ENCODE measurements at regions not wholly inside any gene's neighbourhood (a gene's known extent, or its start where the extent isn't known, plus 50 kb on each side); places are given as distances from the start of the nearest gene placed in this dataset.
"Not testable (repeated sequence)": the region's sequence is repeated elsewhere in the genome, so short reads cannot be mapped to it uniquely, and the experiment has no call there.

DNA sequence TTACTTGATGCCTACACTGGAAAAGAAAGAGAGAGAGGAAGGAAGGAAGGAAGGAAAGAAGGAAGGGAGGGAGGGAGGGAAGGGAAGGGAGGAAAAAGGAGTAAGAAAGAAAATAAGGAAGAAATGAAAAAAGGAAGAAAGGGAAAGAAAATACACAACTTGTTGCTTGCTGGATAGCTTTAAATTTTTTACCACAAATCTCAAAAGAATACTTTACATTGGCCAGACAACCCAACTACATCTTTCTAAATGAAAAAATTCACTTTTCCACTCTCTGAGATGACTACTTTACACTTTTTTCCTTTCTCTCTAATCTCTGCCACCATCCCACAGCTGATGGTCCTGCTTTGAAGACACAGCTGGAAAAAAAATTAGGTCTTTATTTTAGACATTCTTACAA lies 228.9 kb upstream of the FAM78B start:
- no peak for DNase-seq

DNA sequence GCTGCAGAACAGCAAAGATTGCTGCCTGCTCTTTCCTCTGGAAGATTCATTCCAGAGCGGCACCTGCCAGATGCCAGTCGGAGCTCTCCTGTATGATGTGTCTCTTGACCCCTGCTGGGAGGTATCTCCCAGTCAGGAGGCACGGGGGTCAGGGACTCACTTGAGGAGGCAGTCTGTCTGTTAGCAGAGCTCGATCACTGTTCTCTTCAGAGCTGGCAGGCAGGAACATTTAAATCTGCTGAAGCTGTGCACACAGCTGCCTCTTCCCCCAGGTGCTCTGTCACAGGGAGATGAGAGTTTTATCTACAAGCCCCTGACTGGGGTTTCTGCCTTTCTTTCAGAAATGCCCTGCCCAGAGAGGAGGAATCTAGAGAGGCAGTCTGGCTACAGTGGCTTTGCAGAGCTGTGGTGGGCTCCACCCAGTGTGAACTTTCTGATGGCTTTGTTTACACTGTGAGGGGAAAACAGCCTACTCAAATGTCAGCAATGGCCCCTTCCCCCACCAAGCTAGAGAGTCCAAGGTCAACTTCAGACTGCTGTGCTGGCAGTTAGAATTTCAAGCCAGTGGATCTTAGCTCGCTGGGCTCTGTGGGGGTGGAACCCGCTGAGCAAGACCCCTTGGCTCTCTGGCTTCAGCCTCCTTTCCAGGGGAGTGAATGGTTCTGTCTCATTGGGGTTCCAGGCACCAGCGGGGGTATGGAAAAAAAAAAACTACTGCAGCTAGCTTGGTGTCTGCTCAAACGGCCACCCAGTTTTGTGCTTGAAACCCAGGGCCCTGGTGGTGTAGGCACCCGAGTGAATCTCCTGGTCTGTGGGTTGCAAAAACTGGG lies 242.7 kb upstream of the FAM78B start:
- DNase-seq: peak; percentile 51

DNA sequence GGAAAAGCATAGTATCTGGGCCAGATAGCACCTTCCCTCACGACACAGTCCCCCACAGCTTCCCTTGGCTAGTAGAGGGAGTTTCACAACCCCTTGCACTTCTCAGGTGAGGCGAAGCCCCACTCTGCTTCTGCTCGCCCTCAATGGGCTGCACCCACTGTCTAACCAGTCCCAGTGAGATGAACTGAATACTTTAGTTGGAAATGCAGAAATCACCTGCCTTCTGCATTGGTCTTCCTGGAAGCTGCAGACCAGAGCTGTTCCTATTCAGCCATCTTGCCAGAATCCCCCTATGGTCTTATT lies 243.2 kb upstream of the FAM78B start:
- no peak for DNase-seq

DNA sequence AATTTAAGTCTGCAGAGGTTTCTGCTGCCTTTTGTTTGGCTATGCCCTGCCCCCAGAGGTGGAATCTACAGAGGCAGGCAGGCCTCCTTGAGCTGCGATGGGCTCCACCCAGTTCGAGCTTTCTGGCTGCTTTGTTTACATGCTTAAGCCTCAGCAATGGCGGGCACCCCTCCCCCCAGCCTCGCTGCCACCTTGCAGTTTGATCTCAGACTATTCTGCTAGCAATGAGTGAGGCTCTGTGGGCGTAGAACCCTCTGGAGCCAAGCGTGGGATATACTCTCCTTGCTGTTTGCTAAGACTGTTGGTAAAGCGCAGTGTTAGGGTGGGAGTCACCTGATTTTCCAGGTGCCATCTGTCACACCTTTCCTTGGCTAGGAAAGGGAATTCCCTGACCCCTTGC lies 250.0 kb upstream of the FAM78B start:
- not testable (repeated sequence) for DNase-seq

- DNase-seq: no peak
Observed at GRCh38 chr1:166418344-166418933, 251.6 kb upstream of the FAM78B start.

DNA sequence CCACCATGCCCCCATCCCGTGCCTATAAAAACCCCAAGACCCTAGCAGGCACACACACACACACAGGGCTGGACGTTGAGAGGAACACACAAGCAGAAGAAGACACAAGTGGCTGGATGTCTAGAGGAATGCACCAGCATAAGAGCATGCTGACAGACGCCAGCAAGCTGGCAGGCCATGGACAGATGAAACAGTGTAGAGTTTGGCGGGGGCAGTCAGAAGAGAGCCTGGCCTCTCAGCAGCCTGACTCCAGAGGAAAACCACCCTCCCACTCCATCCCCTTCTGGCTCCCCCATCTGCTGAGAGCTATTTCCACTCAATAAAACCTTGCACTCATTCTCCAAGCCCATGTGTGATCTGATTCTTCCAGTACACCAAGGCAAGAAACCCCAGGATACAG lies 255.8 kb upstream of the FAM78B start:
- not testable (repeated sequence) for DNase-seq

DNA sequence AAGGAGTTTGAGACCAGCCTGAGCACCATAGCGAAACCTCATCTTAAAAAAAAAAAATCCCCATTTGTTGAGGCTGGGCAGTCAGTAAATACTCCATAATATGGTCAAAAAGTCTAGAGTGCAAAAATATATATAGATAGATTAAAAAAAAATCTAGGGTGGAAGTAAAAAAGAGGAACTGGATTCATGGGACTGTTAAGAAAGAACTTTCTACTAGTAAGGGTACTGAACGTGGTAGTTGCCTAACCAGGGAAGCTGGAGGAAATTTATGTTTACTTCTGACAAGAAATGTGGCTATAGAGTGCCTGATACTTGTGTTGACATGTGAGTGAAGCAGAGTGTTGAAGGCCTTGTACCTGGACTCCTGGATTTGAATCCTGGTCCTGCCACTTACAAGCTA lies 265.9 kb upstream of the FAM78B start:
- DNase-seq: no peak

DNA sequence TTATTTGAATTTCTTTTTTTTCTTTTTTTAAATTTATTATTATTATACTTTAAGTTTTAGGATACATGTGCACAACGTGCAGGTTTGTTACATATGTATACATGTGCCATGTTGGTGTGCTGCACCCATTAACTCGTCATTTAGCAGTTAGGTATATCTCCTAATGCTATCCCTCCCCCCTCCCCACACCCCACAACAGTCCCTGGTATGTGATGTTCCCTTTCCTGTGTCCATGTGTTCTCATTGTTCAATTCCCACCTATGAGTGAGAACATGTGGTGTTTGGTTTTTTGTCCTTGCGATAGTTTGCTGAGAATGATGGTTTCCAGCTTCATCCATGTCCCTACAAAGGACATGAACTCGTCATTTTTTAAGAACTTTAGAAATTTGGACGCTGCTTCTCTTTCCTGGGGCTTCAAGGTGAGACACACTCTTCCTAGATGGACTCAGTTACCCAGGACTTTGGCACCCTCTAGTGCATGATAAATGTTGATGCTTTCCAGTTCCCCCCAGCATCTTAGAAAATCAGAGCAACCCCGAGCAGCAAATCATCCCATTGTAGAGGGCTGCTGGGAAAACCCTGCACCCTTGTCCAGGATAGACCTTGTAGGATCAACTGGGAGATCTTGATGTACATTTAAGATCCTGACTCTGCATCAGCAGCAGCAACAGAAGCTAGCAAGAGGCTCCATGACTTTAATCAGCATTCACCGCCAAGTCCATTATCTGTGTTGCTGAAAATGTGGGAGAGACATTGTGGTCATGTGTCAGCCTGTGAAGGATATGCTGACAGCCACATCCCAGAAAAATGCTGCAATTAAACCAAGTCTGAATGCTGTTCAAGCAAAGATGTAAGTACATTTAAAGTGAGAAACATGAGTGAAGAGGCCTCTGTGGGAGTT lies 266.9 kb upstream of the FAM78B start:
- DNase-seq: peak; percentile 5

- DNase-seq: no peak
Observed at GRCh38 chr1:166457700-166458099, 290.9 kb upstream of the FAM78B start.

GRCh38 chr1:166464333-166464732 lies 297.5 kb upstream of the FAM78B start:
- no peak for DNase-seq

DNA sequence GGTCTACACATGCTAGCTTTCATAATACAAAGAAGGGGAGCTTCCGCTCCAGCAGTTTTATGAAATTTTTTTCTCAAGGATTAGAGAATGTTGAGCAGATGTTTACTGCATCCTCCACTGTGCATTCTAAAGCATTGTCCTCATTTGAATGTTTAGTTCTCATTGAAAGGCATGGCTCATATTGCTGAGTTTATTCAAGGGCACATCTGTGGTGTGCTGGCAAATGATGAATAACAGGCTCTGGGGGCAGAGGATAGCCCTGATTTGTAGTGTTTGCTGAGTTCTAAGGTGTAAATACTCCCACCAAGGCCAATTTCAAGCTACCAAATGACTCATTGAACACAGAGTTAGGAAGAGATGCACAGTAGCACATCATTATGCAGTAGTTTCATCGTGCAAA lies 303.2 kb upstream of the FAM78B start:
- DNase-seq: no peak

GRCh38 chr1:166470441-166470840 lies 303.6 kb upstream of the FAM78B start:
- DNase-seq: no peak

- DNase-seq: no peak
Observed at GRCh38 chr1:166471359-166471758, 304.6 kb upstream of the FAM78B start.

DNA sequence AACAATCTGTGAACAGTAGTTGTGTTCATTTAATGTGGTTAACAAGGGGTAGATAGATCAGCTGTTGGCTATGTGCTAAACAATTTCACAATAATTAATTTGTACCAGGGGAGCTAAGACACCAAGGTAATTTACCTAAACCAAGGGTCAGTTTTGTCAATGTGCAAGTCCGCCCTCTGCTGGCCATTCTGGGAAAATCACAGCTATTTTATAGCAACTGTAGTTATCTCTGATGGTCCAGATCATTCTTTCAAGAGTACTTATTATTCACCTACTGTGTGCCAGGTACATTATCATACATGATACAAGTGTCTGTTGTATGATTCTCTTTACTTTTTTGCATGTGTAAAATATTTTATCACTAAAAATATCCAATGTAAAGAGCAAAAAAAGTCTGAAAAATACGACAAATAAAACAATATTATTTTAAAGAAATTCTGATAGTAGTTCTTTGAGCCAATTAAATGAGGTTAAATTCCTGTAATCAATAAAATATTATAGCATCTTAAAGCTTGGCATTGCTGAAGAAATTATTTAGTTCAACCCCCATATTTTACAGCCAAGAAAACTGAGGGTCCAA lies 312.3 kb upstream of the FAM78B start:
- DNase-seq: no peak

DNA sequence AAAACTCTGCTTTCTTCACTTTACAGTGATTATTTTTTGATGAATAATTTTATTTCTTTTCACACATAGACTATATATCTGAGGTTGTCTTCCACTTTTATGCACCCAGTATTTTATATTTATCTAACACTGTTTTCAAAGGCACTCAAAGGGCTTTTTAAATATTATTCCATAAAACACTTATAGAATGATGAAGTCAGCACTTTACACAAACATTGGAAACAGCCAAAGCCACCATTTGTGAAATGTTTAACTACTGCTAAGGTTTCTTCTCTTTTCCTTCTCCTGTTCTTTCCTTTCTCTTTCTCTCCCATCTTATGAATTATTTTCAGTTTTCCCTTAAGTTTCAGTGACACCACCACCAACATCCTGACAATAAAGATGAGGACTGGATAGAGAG lies 317.7 kb upstream of the FAM78B start:
- no peak for DNase-seq

GRCh38 chr1:166484871-166485270 lies 318.1 kb upstream of the FAM78B start:
- no peak for DNase-seq

DNA sequence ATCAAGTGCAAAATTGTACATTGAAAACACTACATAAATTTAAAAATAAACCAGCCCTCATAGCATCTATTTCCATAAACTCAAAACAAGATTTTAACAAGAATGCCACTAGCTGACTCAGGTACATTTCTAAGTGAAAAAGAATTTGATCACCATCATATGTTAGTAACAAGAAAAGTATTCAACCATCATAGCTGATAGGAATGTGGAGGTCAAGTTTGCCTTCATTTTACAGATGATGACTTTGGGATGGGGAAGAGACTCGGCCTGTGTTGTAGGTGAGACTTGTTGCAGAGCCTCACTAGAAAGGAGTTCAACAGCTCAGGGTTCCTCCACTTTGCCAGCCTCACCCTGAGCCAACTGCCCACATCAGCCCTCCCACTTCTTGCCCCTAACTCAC lies 318.8 kb upstream of the FAM78B start:
- DNase-seq: no peak

- DNase-seq: no peak
Observed at GRCh38 chr1:166488327-166488726, 321.5 kb upstream of the FAM78B start.

DNA sequence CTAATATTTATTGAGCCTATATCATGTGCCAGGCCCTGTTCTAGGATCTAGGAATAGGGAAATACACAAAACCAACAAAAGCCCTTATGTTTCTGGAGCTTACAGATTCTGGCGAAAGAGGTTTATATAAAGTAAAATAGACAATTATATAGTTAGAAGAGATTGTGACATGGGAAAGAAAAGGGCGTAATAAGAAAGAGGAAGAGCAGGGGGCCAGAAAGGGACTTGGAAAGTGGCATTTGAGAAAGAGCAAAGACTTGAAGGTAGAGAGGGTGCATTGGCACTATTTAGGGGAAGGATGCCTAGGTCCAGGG lies 322.5 kb upstream of the FAM78B start:
- DNase-seq: no peak

DNA sequence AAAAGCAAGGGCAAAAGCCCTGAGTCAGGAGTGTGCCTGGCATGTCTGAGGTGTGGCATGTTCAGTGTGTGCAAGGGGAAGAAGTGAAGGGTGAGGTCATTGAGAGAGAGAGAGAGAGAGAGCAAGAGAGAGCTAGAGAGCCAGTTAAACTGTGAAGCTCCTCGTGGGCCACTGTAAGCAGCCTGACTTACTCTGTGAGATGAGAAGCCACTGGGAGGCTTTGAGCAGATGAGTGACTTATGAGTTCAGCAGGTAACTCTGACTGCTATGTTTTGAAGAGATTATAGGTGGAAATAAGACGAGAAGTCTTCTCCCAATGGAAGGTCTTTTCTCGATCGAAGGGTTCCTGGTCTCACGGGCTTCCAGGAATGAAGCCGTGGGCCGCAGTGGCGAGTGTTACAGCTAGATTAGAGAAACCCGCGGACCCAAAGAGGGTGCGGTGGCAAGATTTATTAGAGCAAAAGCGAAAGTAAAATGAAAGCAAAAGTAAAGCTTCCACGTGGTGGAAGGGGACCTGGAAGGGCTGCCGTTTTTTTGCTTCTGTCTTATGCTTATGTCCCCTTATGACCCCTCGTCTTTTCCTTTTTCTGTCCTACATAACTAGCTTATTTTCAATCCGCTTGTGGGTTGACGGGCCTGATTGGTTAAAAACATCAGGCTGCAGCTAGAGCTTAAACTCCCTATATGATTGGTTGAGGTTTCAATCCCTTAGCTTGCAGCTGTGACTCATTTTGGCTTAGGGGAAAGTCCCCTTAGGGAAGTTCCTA lies 323.1 kb upstream of the FAM78B start:
- peak; percentile 10 for DNase-seq

GRCh38 chr1:166490437-166490991 lies 323.7 kb upstream of the FAM78B start:
- DNase-seq: no peak

DNA sequence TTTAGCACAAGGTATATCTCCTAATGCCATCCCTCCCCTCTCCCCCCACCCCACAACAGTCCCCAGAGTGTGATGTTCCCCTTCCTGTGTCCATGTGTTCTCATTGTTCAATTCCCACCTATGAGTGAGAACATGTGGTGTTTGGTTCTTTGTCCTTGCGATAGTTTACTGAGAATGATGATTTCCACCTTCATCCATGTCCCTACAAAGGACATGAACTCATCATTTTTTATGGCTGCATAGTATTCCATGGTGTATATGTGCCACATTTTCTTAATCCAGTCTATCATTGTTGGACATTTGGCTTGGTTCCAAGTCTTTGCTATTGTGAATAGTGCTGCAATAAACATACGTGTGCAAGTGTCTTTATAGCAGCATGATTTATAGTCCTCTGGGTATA lies 327.0 kb upstream of the FAM78B start:
- DNase-seq: not testable (repeated sequence)

DNA sequence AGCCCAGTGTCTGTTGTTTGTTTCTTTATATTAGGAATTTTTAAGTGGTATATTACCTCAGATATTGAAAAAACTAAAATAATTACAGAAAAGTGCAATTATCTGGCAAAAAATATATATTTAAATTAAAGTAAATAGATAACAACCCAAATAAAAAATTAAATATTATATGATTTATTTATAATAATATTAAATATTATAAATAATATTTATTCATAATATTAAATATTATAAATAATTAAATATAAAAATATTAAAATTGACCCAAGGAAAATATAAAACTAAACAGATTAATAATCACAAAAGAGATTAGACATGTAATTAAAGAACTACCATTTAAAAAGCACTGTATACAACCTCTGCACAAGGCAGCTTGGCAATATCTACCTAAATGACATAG lies 331.9 kb upstream of the POGK start:
- no peak for DNase-seq

All from NCI-H510A (cell line).